Daoy (cell line): ENCODE measurements at regions not wholly inside any gene's neighbourhood (a gene's known extent, or its start where the extent isn't known, plus 50 kb on each side); places are given as distances from the start of the nearest gene placed in this dataset.

Experiments
- DNase-seq: peaks from one replicate; pipeline ENCODE4 v3.0.0-alpha.2; 2015; ENCODE audit warnings: low read depth

DNA sequence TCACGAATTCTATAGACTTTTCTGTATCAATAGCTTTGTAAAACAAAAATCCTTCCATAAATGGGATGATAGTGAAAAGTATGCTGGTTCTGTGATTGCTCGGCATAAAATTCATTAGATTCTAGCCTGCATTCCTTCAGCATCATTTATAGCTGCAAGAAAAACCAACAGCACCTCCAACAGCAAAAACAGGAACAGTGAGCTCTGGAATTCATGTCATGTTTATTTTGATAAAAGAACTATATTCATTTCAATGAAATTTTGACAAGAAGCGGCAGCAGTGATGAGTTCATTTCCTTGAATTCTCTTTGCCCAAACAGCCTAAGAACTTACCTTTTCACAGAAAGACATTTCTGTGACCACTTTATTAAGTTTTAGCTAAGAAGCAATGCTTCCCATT, 515.2 kb upstream of the CCDC54 start:
- peak; percentile 59 for DNase-seq

GRCh38 chr3:106877627-106878026, 499.6 kb upstream of the CCDC54 start:
- peak; percentile 6 for DNase-seq

GRCh38 chr3:106880206-106880605, 497.0 kb upstream of the CCDC54 start:
- no peak for DNase-seq

DNA sequence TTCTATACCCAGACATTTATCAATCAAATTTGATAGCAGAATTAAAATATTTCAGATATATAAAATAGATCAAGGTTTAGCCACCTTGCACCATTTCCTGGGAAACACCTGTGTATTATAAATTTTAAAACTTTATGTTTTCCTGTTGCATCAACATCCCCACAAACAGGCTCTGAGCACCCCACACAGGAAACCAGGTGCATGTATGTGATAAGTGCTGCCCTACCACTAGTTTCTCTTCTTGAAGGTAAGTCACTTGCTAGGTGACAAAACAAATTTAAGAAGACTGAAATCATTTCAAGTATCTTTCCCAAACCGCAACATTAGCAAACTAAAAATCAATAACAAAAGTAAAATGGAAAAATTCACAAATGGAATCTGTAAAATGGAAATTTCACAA, 496.1 kb upstream of the CCDC54 start:
- DNase-seq: no peak

DNA sequence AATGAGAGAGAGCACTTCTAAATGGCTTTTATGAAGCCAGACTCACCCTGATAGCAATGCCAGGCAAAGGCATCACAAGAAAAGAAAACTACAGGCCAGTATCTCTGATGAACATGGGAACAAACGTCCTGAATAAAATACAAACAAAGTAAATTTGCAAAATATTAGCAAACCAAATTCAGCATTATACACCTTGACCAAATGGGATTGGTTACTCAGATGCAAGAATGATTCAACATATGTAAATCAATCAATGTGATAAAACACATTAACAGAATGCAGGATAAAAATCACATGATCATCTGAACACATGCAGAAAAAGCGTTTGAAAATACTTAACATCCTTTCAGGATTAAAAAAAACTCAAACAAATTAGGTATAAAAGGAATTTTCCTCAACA, 494.9 kb upstream of the CCDC54 start:
- DNase-seq: no peak

DNA sequence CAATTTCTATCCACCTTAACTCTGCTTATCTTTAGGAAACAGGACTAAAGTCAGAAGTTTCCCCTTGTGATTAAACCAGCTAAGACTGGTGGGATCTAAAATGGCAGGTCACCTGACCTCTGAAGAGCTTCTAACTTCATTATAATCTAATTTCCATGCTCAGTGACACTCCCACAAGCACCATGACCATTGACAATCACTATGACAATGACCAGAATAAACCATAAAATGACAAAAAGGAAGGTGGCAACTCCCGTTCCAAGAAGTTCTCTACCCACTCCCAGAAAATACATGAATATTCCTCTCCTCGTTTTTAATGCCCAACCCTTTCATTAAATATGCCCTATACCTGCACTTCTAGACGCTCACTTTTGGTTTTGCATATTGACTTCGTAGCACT, 471.2 kb upstream of the CCDC54 start:
- no peak for DNase-seq

DNA sequence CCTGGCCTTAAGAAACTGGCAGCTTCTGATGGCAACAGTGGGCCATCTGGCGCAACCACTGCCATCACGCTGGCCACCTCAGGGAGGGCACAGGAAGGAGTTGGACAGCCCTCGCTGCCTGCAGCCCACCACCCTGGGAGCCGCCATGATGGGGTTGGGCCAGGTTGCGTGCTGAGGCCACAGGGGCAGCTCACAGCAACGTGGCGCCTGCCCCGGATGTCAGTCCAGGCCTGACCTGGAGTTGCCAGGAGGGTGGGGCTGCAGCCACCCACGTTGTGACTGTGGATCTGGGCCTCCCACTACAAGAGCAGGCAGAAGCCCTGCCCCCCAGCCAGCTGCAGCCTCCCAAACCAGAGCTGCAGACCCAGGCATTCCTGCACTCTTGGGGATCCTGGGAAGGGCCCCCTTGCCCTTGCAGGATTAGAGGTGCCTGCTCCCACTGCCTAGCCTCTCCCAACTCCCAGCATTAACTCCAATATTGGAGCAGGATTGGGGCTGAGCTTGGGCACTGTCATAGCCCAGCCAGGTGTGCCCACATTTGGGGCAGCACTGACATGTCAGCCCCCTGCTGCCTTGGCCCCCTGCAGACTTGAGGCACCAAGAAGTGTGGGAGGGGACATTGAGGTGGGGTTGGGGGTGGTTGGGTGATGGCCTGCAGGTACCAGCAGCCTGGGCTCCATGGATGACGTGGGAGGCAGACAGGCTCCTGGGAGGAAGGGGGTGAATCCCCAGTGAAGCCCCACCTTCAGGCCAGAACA, 468.9 kb upstream of the CCDC54 start:
- no peak for DNase-seq

DNA sequence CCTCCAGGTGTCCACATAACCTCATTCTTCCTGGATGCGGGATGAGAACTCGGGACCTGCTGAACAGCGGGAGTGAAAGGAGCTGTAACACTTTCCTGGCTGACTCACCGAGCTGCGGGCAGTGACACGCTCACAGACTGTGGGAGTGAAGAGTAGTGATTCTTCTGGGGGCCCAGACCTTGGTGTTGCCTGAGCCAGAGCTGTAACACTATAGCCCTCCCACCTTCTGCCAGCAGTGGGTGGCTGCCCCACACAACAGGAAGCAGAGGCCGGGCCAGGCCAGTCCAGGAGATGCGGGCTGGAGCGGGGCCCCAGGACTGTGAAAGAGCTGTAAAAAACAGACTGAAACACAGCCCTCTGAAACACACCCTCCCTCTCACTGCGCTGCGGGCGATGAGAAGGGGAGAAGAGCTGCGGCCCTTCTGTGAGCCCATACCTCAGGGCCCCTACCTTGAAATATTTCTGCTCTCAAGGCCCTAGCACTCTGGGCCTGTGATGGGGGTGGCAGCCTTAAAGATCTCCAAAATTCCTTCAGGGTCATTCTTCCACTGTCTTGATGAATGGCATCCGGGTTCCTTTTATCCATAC, 464.0 kb upstream of the CCDC54 start:
- peak; percentile 82 for DNase-seq

- DNase-seq: no peak
Observed at GRCh38 chr3:106913966-106914365, 463.3 kb upstream of the CCDC54 start.

DNA sequence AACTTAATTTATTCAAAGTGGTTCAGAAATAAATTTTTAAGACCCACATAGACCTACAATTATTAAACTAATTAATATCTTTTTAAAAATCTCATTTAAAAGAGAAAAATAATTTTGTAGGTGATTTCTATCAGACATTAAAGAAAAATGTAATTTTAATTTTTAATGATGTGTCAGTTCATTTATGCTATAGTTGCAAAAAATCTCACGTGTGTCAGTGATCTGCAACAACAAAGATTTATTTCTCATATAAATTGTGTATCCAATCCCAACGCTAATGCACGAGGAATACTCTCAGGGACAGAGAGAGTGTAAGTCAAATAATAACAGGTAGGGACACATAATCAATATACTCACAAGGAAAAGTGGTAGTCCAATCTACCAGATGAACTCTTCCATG, 456.6 kb upstream of the CCDC54 start:
- no peak for DNase-seq

GRCh38 chr3:106929081-106929480, 448.2 kb upstream of the CCDC54 start:
- no peak for DNase-seq

DNA sequence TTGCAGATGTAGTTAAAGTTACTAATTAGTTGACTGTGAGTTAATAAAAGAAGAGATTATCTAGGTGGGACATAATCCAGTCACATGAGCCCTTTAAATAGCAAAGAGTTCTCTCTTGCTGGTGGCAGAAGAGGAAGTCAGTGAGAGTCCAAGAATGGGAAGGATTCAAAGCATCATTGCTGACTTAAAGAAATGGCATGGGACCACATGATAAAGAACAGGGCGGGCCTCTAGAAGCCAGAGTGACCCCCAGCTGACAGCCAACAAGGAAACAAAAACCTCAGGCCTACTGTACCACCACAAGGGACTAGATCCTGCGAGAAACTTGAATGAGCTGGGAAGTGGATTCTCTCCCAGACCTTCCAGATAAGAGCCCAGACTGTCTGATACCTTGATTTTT, 447.2 kb upstream of the CCDC54 start:
- DNase-seq: no peak

DNA sequence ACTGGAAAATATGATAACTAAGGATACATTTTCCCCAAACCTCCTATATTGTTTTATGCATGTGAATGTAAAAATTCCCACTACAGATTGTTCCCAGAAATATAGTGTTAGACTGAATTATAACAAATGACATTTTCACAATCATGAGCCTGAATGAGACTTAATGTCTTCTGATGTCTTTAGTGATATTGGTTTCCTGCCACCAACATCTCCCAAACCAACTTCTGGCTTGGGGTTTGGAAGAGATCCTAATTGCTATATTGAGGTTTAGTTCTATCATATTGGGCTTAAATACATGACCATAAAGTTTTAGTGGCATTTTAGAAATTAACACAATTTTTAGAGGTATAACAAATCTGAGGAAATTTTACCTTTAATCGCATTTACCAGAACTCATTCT, 445.3 kb upstream of the CCDC54 start:
- no peak for DNase-seq

DNA sequence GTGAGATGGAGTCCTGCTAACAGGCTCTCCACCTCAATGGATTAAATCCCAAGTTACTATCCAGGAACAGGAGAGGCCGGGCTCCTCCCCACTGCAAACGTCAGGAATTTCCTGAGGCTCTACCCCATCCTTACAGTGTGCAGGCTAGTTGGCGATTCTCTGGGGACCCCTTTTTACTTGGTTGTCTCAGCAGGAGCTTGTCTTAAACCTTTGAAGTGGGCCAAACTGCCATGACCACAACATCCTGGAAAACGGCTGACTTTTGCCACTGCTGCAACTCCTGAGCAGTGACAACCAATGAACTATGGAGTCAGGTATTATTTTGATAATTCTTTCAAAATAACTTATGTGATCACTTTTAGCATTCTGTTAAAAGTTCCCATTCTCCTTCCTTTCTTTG, 440.9 kb upstream of the CCDC54 start:
- DNase-seq: no peak

DNA sequence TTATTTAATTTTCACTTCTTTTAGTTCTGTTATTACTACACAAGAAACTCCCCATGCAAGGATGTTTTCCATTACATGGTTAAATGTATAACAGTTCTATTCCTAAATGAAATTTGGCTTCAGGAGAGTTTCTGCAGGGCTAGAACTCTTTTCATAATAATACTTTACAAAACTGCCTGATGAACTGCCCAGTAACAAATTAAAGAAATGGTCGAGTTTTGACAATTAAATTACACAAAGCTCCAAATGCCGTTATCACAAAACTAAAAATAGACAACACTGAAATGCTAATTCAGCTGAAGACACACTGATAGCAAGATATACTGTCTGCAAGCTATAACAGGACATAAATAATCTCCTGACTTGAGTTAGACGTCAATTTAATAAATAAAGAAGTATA, 435.2 kb upstream of the CCDC54 start:
- no peak for DNase-seq

DNA sequence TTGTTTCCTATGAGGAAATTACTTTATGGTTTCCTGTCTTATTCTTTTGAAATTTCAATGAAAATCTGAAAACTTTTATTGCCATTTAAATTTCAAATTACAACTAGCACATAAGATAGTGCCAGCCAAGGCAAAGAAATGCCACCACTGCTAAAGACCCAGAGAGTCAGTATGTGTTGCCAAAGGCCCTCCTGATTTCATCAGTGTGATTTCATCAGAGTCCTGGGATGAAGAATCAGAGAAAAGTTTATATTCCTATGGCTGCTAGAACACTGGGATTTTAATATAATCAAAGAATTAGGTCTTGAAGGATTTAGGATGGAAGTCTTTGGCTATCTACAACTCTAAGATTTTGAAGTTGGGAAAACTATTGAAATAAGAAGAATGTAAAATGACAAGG, 434.2 kb upstream of the CCDC54 start:
- DNase-seq: no peak

DNA sequence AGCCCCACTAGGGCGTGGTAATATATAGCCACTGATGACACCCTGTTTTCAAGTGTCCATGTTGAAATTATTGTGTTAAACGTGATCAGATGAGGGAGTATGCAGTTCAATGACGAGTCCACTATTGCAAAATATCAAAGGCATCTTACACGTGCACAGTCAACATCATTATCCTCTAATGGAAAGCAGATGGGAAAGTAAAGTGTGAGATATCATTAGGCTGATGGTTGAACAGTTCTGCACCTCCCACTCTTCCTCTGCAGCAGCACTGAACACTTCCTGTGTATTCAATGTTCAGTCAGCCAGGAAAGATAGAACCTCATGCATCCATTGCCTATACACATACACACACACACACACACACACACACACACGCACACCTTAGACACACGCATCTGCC, 431.8 kb upstream of the CCDC54 start:
- DNase-seq: no peak

DNA sequence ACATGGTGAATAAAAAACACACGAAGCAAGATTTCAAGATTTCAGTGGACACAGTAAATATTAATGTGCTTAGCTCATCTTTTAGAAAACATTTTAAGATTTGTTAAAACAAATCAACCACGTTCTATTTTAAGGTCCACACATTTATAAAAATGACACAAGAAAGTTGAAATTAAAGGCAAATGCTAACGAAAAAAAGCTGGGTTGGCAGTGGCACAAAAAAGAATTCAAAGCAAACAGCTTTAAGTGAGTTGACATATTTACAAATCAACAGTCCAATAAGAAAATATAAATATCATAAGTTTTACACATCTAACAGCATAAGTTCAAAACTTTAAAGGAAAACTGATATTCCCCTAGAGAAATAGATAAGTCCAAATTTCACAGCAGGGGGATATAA, 430.4 kb upstream of the CCDC54 start:
- DNase-seq: no peak

GRCh38 chr3:106957029-106957428, 420.2 kb upstream of the CCDC54 start:
- no peak for DNase-seq

- DNase-seq: no peak
Observed at GRCh38 chr3:106962993-106963392, 414.2 kb upstream of the CCDC54 start.

- DNase-seq: no peak
Observed at GRCh38 chr3:106963442-106963841, 413.8 kb upstream of the CCDC54 start.

- DNase-seq: no peak
Observed at GRCh38 chr3:106965307-106965706, 411.9 kb upstream of the CCDC54 start.

DNA sequence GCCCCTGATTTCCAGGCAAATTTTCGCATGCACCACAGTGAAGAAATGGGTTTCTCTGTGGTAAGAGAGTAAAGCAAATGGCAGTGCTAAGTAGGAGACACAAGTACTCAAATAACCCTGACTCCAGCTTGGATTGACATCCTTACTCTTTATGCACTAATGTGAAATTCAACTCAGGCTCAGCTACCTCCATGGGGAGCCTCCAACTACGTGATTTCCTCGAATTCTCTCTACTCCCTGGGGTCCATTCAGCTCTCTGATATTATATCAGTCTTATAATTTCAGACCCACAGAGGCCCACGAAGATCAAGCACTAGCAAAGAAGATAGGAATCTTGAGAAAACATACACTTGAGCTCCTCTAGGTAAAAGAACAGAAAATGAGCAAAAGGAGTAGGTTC, 407.6 kb upstream of the CCDC54 start:
- DNase-seq: no peak

- DNase-seq: no peak
Observed at GRCh38 chr3:106981392-106981791, 395.8 kb upstream of the CCDC54 start.
